ENCODE measurements at regions not wholly inside any gene's neighbourhood (a gene's known extent, or its start where the extent isn't known, plus 50 kb on each side); places are given as distances from the start of the nearest gene placed in this dataset.

DNA sequence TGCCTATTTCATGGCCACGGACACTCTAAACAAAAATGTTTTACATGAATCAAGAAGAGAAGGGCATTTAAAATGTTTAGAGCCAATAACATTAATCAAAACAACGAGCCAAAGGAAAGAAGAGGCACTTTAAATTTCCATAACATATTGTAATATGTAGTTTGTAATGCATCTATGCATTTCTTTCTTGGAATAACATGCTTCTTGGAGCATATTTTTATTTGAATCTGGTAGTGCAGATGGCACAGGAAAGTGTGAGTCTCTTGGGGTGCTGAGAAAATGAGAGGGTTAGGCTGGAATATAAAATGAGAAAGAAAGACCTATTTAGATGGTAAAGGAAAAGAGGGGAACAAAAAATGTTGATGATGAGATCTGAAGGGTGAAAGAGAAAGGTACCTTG is 305.4 kb downstream of the BTBD3 start:
- H3K9ac ChIP-seq = no peak overlapping the region
- H3K4me2 ChIP-seq = no peak overlapping the region
- H3K27me3 ChIP-seq = no peaks in the 10 kb centered on the region
- no peaks in the 10 kb centered on the region for H3K4me1 ChIP-seq
- H3K79me2 ChIP-seq (ENCODE audit: low read depth) = no peaks in the 10 kb centered on the region
- no peaks in the 10 kb centered on the region for H3K4me1 Mint-ChIP-seq
- H3K36me3 Mint-ChIP-seq = no peaks in the 10 kb centered on the region
- H2AFZ ChIP-seq (replicated peaks) = no peak overlapping the region
- DNase-seq (ENCODE audit: low spot score) = no peak
- H3K27ac Mint-ChIP-seq = no peak overlapping the region
- H4K20me1 ChIP-seq (ENCODE audit: low read depth) = no peaks in the 10 kb centered on the region
- H3K4me3 Mint-ChIP-seq = no peak overlapping the region
- H3K27ac ChIP-seq = no peak overlapping the region
- no peaks in the 10 kb centered on the region for H3K9me3 Mint-ChIP-seq
- TF ChIP-seq EZH2 (IDR thresholded peaks at IDR 0.05) = no peak
- TF ChIP-seq, protein P1, sequence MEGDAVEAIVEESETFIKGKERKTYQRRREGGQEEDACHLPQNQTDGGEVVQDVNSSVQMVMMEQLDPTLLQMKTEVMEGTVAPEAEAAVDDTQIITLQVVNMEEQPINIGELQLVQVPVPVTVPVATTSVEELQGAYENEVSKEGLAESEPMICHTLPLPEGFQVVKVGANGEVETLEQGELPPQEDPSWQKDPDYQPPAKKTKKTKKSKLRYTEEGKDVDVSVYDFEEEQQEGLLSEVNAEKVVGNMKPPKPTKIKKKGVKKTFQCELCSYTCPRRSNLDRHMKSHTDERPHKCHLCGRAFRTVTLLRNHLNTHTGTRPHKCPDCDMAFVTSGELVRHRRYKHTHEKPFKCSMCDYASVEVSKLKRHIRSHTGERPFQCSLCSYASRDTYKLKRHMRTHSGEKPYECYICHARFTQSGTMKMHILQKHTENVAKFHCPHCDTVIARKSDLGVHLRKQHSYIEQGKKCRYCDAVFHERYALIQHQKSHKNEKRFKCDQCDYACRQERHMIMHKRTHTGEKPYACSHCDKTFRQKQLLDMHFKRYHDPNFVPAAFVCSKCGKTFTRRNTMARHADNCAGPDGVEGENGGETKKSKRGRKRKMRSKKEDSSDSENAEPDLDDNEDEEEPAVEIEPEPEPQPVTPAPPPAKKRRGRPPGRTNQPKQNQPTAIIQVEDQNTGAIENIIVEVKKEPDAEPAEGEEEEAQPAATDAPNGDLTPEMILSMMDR (IDR thresholded peaks at IDR 0.05) = no peak
- TF ChIP-seq EZH2phosphoT487 (IDR thresholded peaks at IDR 0.05) = no peak
- H3K27me3 Mint-ChIP-seq (ENCODE audit: insufficient read depth, low read depth) = peaks cover 2% of the 10 kb centered on the region
- no peak overlapping the region for H3K4me3 ChIP-seq
- no peaks in the 10 kb centered on the region for H3F3A ChIP-seq (ENCODE audit: low read depth)
- no peaks in the 10 kb centered on the region for H3K9me3 ChIP-seq (ENCODE audit: low read depth)
- no peaks in the 10 kb centered on the region for H3K36me3 ChIP-seq

DNA sequence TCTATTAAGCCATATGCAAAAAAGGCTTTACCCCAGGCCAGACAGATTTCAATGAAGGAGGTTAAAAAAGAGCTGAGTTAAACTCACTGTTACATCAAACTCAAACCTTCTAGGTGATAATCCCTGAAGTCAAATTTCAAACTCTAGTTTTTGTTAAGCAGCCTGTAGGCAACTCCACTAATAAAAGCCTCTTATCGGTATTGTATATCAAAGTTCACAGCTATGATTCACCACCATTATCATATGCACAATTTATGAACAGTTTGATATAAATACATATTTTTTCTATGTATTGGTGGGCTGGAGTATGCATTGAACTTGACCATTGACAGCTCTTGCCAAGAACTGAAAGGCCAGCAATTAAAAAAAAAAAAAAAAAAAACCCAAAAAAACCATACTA is 308.2 kb downstream of the BTBD3 start:
- Histone ChIP-seq H3K27me3 (no peaks in the 10 kb centered on the region), H3F3A (ENCODE audit: low read depth) (no peaks in the 10 kb centered on the region), H3K9ac (no peak overlapping the region), H4K20me1 (ENCODE audit: low read depth) (no peaks in the 10 kb centered on the region), H3K4me2 (no peak overlapping the region), H3K9me3 (ENCODE audit: low read depth) (no peaks in the 10 kb centered on the region), H2AFZ (replicated peaks) (no peak overlapping the region), H3K27ac (no peak overlapping the region), H3K4me3 (no peak overlapping the region), H3K4me1 (no peaks in the 10 kb centered on the region), H3K36me3 (no peaks in the 10 kb centered on the region), H3K79me2 (ENCODE audit: low read depth) (no peaks in the 10 kb centered on the region)
- Mint-ChIP-seq H3K36me3 (no peaks in the 10 kb centered on the region), H3K4me1 (no peaks in the 10 kb centered on the region), H3K27ac (no peak overlapping the region), H3K9me3 (no peaks in the 10 kb centered on the region), H3K27me3 (ENCODE audit: insufficient read depth, low read depth) (peaks cover 2% of the 10 kb centered on the region), H3K4me3 (no peak overlapping the region)
- TF ChIP-seq, protein P1 (IDR thresholded peaks at IDR 0.05) = no peak
- TF ChIP-seq EZH2 (IDR thresholded peaks at IDR 0.05) (no peak), EZH2phosphoT487 (IDR thresholded peaks at IDR 0.05) (no peak)
- no peak for DNase-seq (ENCODE audit: low spot score)

- Histone ChIP-seq H3K79me2 (ENCODE audit: low read depth) (no peaks in the 10 kb centered on the region), H3K4me3 (no peak overlapping the region)
These were observed 312.2 kb downstream of the BTBD3 start for GRCh38 chr20:12229891-12230290.

More at GRCh38 chr20:12229891-12230290, 312.2 kb downstream of the BTBD3 start:
- Mint-ChIP-seq H3K27me3 (ENCODE audit: insufficient read depth, low read depth) (peaks cover 2% of the 10 kb centered on the region), H3K4me3 (no peak overlapping the region), H3K9me3 (no peaks in the 10 kb centered on the region), H3K27ac (no peak overlapping the region), H3K4me1 (no peaks in the 10 kb centered on the region), H3K36me3 (no peaks in the 10 kb centered on the region)
- Histone ChIP-seq H4K20me1 (ENCODE audit: low read depth) (no peaks in the 10 kb centered on the region), H3K27ac (no peak overlapping the region), H3K36me3 (no peaks in the 10 kb centered on the region), H2AFZ (replicated peaks) (no peak overlapping the region), H3F3A (ENCODE audit: low read depth) (no peaks in the 10 kb centered on the region), H3K9me3 (ENCODE audit: low read depth) (no peaks in the 10 kb centered on the region), H3K4me2 (no peak overlapping the region), H3K4me1 (no peaks in the 10 kb centered on the region), H3K27me3 (no peaks in the 10 kb centered on the region), H3K9ac (no peak overlapping the region)
- DNase-seq (ENCODE audit: low spot score) = no peak
- TF ChIP-seq EZH2 (IDR thresholded peaks at IDR 0.05) (no peak), EZH2phosphoT487 (IDR thresholded peaks at IDR 0.05) (no peak)
- TF ChIP-seq, protein P1 (IDR thresholded peaks at IDR 0.05) = no peak
